Stimulated activated CD4-positive, alpha-beta T cell treated with anti-CD3 and anti-CD28 coated beads, Interleukin-4, amount 100 ng/mL, for 24 hours (primary cell): ENCODE measurements at regions not wholly inside any gene's neighbourhood (a gene's known extent, or its start where the extent isn't known, plus 50 kb on each side); places are given as distances from the start of the nearest gene placed in this dataset.

Experiments
- DNase-seq: peaks from one replicate; pipeline ENCODE4 v3.0.0-alpha.2; 2020

- no peak for DNase-seq
Measured at GRCh38 chr7:118580743-118581382, 356.4 kb downstream of the ANKRD7 start.

DNA sequence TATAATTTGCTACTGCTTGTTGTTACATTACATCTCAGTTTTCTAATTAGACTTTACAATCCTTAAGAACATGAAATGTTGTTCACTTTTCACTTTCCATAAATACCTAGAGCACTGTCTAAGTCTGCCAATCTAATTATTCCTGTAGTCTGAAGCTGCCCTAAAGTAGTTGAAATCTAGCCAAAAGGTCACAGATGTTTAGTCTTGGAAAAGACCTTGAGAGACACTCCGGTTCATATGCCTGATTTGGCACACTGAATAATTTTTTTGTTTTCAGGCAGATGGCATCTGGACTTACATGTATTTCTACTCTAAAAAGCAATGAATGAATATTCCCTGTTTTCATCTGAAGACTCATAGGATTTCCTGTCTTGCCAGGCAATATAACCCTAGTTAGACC lies 359.1 kb downstream of the ANKRD7 start:
- no peak for DNase-seq

- no peak for DNase-seq
Measured at GRCh38 chr7:118586248-118586647, 361.7 kb downstream of the ANKRD7 start.

- DNase-seq = no peak
Measured at GRCh38 chr7:118590107-118590506, 365.6 kb downstream of the ANKRD7 start.

- DNase-seq = no peak
Measured at GRCh38 chr7:118602090-118602489, 377.6 kb downstream of the ANKRD7 start.

GRCh38 chr7:118606602-118607001 lies 382.1 kb downstream of the ANKRD7 start:
- no peak for DNase-seq

GRCh38 chr7:118609207-118609606 lies 384.7 kb downstream of the ANKRD7 start:
- no peak for DNase-seq

GRCh38 chr7:118615681-118616080 lies 391.2 kb downstream of the ANKRD7 start:
- no peak for DNase-seq

- DNase-seq = no peak
Measured at GRCh38 chr7:118621810-118622360, 397.4 kb downstream of the ANKRD7 start.

DNA sequence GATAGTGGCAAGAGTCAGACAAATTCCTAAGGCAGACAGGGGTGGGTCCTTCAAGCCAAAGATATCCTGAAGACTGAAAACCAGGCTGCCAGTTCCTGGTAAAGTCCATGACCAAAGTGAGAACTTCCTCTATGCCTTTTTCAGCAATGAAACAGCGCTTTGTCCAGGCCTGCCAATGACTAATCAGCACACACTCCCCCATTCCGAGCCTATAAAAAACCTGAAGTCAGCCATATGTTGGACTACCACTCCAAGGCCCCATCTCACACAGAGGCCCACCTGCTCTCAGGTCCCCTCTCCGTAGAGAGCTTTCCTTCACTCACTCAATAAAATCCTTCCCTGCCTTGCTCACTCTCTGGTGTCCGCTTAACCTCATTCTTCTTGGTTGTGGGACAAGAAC lies 402.2 kb downstream of the ANKRD7 start:
- no peak for DNase-seq

GRCh38 chr7:118627467-118627866 lies 403.0 kb downstream of the ANKRD7 start:
- DNase-seq = no peak

GRCh38 chr7:118629898-118630438 lies 405.5 kb downstream of the ANKRD7 start:
- no peak for DNase-seq

GRCh38 chr7:118642396-118642795 lies 417.9 kb downstream of the ANKRD7 start:
- DNase-seq = no peak

DNA sequence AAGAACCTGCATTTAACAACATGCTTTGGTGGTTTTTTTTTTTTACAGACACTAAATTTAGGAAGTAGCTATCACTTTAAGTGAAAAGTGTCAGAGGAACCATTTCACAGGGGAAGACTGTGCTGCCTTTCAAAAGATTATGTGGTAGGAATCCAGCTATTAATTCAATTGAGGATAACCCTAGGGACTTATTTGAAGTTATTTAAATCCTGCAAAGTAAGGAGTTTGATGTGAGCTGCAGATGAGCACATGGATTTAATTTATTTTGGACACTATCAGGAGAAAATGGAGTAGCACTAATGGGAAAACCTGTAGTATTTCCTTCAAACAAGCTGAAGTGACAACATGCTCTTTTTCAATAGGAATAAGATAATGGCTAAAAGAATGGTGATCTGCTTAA lies 419.8 kb downstream of the ANKRD7 start:
- DNase-seq = no peak

DNA sequence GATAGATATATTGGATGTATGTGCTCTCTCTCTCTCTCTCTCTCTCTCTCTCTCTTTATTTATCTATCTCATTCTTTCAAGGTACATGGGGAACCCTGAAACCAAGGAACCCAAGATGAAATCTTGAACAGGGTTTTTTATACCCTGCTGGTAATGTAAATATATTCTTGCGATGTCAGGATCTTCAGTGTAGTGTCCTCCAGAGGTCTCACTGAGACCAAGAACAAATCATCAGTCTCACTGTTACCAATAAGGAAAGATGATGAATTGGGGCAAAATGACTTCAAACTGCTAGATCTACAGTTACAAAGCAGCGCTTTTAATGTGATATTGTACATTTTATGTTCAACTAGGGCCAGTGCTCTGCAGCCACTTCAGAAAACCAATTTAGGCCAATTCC lies 423.5 kb downstream of the ANKRD7 start:
- DNase-seq = no peak

DNA sequence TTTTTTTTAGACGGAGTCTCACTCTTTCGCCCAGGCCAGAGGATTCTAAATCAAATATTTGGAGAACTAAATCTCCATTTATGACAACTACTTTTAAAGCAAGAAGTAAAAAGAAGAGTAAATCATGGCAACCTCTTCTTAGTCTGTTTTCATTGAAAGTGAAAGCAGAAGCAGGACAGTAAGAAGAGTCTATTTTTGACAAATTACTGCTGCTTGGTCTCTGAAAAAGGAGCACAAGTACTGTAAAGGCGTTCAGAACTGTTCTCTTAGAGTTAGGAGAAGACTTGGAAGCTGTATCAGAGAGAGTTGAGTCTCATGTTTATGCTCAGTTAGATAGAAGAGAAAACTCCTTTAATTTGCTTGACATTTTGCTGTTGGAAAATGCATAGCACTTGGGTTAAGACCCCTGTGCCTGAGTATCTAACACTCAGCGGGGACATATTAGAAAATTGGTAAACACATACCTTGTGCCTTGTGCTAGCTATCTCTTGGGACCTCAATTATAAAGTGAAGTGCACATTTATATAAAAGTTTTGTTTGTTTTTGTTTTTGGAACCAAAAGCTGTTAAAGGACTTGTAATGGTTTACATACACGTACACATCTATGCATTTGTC lies 433.0 kb downstream of the ANKRD7 start:
- DNase-seq = no peak

- DNase-seq = no peak
Measured at GRCh38 chr7:118662266-118662665, 437.8 kb downstream of the ANKRD7 start.

DNA sequence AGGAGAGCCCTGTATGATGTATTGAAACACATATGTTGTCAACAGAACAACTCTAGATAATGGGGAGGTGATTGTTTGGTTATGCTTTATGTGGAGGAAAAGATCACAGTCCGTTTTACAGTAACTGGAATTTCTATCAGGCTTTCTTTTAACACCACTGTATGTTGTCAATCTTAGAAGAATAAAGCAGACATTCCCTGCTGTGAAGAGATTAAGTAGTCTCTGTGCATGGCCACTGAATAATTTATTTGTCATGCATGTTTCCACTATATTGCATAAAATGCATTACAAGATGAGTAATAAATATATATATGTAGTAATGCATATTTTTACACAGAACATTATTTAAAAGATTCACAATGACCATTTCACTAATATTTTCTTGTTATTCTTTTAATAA lies 440.0 kb downstream of the ANKRD7 start:
- no peak for DNase-seq

- DNase-seq = no peak
Measured at GRCh38 chr7:118671149-118671548, 446.6 kb downstream of the ANKRD7 start.

- no peak for DNase-seq
Measured at GRCh38 chr7:118684796-118685195, 460.3 kb downstream of the ANKRD7 start.

GRCh38 chr7:118689403-118689802 lies 464.9 kb downstream of the ANKRD7 start:
- DNase-seq = no peak

- DNase-seq = no peak
Measured at GRCh38 chr7:118696879-118697278, 472.4 kb downstream of the ANKRD7 start.

- DNase-seq = no peak
Measured at GRCh38 chr7:118699222-118699621, 474.7 kb downstream of the ANKRD7 start.

- DNase-seq = no peak
Measured at GRCh38 chr7:118708741-118709140, 484.2 kb downstream of the ANKRD7 start.
